HG03575 (cell line): ENCODE measurements at regions not wholly inside any gene's neighbourhood (a gene's known extent, or its start where the extent isn't known, plus 50 kb on each side); places are given as distances from the start of the nearest gene placed in this dataset.
"Not testable (repeated sequence)": the region's sequence is repeated elsewhere in the genome, so short reads cannot be mapped to it uniquely, and the experiment has no call there.

Experiments
- ATAC-seq: cut with Tn5 transposase; IDR thresholded peaks from one replicate; pipeline ENCODE4 v1.9.1; 2021; ENCODE audit not compliant: unreplicated experiment, insufficient number of reproducible peaks, low FRiP score; ENCODE audit errors: extremely low read depth

GRCh38 chr4:114384629-114385028, 214.0 kb upstream of the UGT8 start:
- ATAC-seq, result no peak

DNA sequence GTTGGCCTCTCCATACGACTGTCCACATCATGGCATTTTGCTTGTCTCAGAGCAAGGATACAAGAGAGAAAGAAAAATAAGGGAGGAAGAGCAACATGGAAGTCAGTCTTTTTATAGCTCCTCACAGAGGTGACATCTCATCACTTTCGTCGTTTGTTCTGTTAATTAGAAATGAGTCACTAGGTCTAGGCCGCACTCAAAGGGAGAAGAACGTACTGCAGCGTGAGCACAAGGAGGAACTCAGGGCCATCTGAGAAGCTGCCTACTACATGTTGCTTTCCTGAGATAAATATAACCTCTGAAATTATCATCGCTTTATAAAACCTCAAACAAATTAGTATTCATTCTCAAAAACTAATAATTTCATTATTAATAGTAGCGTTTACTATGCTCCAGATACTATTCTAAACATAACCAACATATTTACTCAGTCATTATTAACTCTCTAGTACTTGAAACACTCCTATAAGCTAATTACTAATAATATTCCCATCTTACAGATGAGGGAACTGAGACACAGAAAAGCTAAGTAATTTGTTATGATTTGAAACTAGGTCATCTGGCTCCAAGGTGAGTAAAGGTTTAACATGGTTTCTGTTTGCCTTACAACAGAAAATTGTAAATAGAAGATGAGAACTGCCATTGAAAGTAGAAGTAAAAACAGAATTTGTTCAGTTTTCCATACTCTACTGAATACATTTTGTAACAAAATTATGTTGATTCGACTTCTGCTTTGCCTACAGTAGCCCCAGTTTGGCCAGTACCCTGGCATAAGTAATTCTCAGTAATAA, 213.2 kb upstream of the UGT8 start:
- no peak for ATAC-seq

DNA sequence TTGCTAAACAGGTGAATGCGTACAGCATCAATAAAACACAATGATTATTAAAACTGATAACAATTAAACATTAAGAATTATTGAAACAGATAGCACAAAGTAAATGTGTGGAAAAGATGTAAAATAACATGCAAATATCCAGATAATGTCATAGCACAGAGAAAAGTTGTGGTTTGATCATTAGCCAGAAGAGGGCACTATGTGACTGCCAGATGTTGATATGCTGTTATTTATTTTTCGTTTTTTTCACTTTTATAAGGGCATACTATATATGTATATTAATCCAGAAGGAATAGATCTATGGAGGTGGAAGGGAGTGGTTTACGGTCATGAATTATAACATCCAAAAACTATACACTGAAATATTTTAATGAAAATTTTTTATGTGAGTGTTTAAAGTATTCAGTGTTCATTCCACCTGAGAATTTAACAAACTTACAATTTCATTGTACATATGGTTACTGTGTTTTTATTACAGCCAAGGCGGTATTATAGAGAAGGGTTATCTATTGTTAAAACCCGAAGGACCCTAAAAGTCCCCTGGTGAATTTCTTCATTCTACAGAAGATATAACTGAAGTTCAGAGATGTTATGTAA, 211.9 kb upstream of the UGT8 start:
- no peak for ATAC-seq

- ATAC-seq, result no peak
These were observed 209.4 kb upstream of the UGT8 start for GRCh38 chr4:114389070-114389685.

- no peak for ATAC-seq
These were observed 205.1 kb upstream of the UGT8 start for GRCh38 chr4:114393295-114394038.

DNA sequence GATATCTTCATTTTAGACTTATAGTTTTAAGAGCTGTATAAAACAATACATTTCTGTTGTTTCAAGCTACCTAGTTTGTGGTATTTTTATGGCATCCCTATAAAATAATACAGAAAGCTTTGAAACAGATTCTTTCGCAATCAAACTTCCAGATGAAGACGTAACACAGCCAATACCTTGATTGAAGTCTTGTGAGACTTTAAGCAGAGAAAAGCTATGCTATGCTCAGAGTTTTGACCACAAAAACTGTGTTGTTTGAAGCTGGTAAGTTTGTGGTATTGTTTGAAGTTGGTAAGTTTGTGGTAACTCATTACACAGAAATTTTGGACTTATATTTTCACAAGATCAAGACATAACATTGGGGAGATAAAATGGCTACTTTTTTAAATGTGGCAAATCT, 201.8 kb upstream of the UGT8 start:
- no peak for ATAC-seq

DNA sequence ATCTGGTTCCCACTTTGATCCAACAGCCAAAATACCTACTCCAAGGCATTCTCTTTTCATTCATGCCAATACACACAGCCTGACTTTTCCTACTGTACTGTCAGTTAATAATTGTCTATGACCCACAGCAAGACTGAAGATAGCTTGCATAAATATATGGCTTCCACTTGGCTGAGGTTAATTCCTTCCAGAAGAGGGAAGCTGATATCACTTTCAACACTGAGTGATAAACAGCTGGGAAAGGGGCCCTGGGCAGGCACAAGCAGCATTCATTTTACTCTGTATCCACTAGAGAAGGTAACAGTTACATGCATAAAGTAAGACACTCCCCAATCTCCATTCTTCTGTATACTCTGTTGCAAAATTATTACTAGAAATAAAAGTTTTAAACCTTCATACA, 200.2 kb upstream of the UGT8 start:
- no peak for ATAC-seq

GRCh38 chr4:114399105-114399504, 199.5 kb upstream of the UGT8 start:
- ATAC-seq, result no peak

- no peak for ATAC-seq
These were observed 198.1 kb upstream of the UGT8 start for GRCh38 chr4:114400531-114400930.

GRCh38 chr4:114401483-114401882, 197.1 kb upstream of the UGT8 start:
- ATAC-seq, result no peak

- no peak for ATAC-seq
These were observed 181.4 kb upstream of the UGT8 start for GRCh38 chr4:114417214-114417613.

- no peak for ATAC-seq
These were observed 178.5 kb upstream of the UGT8 start for GRCh38 chr4:114420069-114420468.

DNA sequence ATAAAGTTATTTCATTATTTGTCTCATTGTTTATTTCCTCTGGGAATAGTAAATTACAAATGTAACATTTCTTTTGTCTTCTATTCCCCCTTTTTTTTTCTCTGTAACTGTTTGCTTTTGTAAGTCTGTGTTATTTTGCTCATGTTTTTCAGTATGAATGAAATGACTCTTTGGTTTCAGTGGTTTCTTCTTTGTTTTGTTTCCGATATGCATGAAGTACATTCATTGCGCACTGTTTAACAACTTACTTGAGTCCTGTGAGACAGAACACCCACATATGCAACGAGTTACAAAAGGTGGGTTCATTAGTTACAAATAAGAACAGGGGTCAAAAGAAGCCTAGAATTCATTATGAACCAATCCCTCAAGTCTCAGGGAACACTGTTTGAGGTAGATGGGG, 175.0 kb upstream of the UGT8 start:
- peak; percentile 89 for ATAC-seq

DNA sequence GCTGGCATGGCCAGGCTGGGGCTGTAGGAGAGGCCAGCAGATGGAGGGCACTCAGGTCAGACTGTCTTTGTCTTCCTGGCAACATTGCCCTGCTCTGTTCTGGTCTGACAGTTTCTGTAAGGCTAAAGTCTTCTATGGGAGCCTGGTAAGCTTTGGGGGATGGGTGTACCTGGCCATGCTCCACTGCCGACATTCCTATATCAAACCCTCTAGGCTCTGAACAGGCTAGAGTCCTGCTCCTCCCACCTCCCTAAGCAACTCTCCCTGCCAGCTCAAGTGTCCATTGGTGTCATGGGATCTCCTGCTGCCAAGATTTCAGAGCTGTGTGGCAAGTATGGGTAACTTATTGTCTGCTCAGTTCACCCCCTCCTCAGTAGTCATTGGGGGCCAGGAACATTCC, 163.5 kb upstream of the UGT8 start:
- ATAC-seq, result no peak

DNA sequence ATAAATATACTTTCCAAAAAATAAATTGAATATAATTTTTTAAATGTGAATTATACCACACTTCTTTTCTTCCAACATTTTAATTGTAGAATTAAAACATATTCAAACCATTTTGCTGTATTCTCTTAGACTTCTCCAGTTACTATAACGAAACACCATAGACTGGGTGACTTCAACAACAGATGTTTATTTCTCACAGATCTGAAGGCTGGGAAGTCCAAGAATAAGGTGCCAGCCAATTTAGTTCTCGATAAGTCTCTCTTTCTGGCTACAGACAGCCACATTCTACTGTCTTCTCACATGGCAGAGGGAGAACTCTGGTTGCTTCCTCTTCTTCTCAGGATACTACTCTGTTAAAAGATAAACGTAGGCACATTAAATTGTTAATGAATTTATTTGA, 155.8 kb upstream of the UGT8 start:
- no peak for ATAC-seq

GRCh38 chr4:114444211-114444610, 154.4 kb upstream of the UGT8 start:
- no peak for ATAC-seq

DNA sequence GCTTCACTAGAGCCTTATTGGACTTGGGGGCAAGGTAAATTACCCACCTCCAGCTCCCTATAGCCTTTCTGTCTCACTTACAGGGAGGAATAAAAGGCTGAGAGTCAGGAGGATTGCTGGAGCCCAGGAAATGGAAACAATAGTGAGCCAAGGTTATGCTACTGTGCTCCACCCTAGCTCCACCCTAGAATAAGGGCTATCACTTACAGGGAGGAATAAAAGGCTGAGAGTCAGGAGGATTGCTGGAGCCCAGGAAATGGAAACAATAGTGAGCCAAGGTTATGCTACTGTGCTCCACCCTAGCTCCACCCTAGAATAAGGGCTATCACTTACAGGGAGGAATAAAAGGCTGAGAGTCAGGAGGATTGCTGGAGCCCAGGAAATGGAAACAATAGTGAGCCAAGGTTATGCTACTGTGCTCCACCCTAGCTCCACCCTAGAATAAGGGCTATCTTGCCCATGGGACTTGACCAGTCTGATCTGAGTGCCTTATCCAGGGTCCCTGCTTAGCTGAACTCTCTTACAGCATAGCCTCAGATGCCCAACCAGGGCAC, 150.6 kb upstream of the UGT8 start:
- ATAC-seq, result not testable (repeated sequence)

DNA sequence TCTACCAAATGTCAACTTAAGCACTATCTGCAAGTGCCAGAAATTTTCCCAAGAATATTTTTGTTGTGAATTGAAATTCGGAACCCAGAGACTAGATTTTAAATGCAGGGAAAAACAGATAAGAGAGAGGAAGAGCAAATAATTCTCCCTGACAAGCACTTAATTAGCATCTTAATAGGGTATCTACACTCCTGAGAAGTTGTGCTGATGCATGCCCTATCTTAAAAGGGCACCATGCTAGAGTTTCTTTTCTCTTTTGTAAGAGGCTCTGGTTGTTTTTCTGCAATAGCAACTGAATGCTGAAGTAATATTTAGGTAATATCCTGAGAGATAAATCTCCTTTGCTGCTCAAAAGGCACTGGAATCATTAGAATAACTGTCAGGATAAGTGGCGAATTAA, 139.9 kb upstream of the UGT8 start:
- ATAC-seq, result no peak

DNA sequence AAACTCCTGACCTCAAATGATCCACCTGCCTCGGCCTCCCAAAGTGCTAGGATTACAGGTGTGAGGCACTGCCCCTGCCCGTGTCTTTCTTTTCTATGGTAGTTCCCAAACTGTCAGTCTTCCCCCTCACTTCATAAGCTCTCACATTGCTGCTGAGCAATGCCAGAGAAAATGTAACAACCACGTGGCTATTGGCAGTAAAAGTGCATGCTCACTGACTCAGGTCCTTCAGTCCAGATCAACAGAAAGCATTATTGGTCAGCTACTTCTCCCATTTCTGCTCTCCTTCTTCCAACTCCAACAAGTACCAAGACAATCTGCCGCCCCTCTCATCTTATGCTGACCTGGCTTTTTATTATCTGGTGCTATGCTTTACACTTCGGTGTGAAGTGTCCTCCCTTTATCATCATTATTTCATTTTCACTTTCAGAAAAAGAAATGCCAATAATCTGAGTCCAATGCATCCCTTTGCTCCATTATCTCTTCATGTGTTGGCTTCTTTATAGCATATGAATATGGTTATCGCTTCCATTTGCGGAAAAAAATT, 133.8 kb upstream of the UGT8 start:
- ATAC-seq, result no peak
